GM20431 (cell line): ENCODE measurements at regions not wholly inside any gene's neighbourhood (a gene's known extent, or its start where the extent isn't known, plus 50 kb on each side); places are given as distances from the start of the nearest gene placed in this dataset.

Experiments
- in situ Hi-C: fragments of 300-500 bp; cut with MseI, MboI; formaldehyde crosslinking; loops from one replicate; pipeline ENCODE4 v1.15.0; 2020; ENCODE audit warnings: low sequenced_read_pairs; ENCODE audit not compliant: unreplicated experiment

DNA sequence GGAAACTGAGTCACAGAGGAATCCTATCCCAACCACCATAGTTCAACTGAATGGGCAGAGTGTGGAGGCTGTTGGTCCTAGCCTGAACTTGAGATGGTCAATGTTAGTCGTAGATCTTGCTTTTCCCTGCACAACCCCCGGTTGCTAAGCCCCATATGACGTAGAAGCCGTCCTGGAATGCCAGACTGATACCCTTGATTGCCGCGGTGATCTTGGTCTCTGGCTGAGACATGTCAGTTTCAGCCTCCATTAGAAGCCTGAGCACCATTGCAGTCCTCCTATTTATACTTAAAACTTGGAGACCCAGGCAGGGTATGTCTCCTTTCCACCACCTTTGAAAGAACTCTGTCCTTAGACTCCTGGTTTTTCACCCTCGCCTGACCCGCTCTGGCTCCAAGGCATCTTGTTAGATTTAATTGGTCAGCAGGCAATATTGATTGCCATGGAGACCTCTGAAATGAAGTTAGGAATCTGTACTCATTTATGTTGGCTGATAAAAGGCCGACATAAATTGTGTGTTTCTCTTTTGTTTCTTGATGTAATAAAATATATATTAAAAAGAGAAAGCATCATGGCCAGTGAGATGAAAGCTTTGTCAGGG lies 53.4 kb downstream of the RPLP1 start:
- in situ Hi-C loops: no loop called here

DNA sequence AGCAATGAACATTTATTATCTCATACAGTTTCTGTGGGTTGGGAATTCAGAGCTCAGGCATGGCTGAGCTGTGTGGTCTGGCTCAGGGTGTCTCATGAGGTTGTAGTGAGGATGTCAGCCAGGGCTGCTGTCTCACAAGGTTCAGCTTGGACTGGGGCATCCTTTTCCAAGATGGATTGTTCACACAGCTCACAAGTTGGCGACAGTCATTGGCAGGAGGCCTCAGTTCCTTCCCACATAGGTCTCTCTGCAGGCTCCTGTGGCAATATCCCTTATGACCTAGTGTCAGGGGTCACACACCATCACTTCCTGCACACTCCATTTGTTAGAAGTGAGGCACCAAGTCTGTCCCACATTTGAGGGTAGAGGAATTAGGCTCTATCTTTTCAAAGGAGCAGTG lies 56.0 kb downstream of the RPLP1 start:
- in situ Hi-C loops: no loop called here

DNA sequence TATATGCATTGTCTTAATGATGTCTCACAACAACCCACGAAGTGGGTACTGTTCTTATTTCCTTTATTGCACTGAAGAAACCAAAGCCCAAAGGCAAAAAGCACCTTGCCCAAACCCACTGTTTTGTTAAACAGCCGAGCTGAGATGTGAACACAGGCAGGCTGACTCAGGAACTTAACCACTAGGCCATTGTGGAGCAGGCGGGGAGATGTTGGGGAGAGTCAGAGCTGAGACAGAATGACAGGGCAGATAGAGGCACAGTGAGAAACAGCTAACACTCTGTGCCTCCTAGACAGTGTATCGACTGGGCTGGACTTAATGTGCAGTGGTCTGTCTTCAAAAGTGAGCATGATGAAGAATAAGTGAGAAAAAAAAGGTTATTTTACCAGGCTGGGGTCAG lies 56.5 kb downstream of the RPLP1 start:
- in situ Hi-C loops: no loop called here

DNA sequence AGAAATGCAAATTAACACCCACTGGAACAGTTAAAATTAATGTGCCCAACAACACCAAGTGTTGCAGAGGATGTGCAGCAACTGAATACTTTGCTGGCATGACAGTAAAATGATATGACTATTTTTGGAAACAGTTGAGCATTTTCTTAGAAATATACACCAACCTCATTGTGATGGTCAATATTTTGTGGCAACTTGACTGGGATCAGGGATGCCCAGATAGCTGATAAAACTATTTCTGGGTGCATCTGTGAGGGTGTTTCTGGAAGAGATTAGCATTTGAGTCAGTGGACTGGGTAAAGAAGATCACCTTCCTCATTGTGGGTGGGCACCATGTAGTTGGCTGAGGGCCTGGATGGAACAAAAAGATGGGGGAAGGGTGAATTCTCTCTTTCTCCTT lies 57.9 kb downstream of the RPLP1 start:
- in situ Hi-C loops: no loop called here

DNA sequence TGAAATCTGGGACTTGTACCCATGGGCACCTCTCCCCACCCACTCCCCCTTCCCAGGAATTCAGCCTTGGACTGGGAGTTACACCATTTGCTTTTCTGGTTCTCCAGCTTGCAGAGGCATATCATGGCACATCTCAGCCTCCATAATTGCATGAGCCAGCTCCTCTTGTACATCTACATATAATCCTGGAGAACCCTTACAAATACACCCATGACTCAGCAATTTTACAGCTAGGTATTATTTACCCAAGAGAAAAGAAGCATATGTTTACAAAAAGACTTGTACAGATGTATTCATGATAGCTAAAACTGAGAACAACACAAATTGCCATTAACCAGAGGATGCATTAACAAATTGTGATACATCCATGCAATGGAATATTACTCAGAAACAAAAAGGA lies 58.4 kb downstream of the RPLP1 start:
- in situ Hi-C loops: no loop called here

DNA sequence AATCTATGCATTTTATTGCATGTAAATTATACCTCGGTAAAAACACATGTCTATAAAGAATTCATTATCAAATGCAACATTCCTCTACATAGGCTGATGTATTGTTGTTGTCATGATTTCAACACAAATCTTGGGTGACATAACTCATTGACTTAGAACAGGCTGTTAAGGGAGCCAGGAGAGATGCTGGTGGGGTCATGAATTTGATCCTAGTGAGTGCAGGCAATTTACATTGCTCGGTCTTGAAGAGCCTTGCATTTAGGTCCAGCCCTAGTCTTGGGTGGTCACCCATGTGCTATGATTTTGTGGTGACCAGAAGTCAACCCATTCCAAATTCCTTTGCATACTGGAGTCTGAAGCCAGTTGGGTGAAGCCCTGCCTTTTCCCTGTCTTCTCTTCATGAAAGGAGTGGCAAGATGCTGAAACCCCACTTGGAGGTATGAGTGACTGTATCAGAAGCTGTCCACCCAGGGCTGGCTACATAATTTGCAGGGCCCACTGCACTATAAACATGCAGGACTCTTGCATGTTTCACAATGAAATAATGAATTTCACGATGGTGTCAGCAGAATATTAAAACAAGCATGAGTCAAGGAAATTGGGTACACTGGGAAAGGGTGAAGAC lies 59.2 kb downstream of the RPLP1 start:
- in situ Hi-C loops: no loop called here

DNA sequence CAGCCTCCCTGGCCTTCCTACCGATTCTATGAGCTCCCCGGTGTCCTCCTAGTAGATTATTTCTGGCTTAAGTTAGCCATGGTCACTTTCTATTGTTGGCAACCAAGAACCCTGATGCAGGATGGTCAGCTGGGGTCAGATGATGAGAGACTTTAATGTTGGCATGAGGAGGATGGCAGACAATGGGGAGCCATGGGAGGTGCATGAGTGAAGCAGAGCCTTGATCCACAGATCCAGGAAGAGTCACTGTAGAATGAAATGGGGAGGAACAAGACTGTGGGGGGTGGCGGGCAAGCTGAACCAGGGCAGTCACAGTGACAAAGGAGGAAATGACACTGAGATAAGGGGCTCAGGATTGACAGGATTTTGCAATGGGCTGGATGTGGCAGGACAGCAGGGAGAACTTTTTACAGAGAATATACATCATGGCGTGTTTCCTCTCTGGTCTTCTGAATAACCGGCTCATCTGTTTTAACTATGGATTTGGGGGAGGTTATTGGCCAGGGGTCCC lies 60.9 kb downstream of the RPLP1 start:
- in situ Hi-C loops: no loop called here

DNA sequence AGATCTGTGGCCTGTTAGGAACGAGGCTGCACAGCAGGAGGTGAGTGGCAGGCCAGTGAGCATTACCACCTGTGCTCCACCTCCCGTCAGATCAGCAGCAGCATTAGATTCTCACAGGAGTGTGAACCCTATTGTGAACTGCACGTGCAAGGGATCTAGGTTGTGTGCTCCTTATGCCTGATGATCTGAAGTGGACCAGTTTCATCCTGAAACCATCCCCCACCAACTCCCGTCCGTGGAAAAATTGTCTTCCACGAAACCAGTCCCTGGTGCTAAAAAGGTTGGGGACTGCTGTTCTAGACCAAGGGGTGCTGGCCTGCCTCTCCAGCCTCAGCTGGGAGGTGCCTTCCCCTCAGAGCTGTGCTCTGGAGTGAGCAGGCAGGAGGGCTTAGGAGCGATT lies 61.4 kb downstream of the RPLP1 start:
- in situ Hi-C loops: no loop called here

DNA sequence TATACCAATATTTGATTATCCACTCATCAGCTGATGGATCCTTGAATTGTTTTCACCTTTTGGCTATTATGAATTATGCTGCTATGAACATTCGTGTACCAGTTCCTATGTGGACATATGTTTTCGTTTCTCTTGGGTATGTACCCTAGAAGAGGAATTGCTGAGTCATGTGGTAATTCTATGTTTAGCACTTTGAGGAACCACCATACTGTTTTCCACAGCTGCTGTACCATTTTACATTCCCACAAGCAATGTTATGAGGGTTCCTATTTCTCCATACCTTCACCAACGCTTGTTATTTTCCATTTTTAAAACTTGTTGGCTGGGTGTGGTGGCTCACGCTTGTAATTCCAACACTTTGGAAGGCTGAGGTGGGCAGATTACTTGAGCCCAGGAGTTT lies 62.9 kb downstream of the RPLP1 start:
- in situ Hi-C loops: no loop called here

DNA sequence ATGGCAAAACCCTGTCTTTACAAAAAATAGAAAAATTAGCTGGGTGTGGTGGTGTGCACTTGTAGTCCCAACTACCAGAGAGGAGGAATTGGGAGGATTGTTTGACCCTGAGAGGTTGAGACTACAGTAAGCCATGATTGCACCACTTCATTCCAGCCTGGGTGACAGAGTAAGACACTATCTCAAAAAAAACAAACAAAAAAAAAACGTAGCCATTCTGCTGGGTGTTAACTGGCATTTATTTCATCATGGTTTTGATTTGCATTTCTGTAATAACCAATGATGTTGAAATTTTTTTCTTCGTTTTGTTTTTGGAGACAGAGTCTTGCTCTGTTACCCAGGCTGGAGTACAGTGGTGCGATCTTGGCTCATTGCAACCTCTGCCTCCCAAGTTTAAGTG lies 63.3 kb downstream of the RPLP1 start:
- in situ Hi-C loops: no loop called here

DNA sequence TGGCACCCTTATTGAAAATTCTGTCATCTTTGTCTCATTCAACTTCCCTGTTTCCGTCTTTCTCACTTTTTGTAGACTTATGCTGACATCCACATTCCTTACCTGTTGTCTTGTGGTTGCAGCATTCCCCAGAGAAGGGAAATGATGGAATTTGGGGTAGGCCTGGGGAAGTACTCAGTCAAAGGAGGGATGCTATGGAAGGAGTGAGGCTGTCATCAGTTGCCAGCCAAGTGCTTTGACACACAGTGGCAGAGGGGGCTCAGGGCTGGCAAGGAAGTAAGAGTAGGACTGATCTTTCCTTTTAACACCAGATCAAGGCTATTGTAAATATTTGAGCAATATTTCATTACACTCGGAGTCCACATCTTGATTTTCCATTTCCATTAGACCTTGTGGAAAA lies 64.4 kb downstream of the RPLP1 start:
- in situ Hi-C loops: no loop called here

DNA sequence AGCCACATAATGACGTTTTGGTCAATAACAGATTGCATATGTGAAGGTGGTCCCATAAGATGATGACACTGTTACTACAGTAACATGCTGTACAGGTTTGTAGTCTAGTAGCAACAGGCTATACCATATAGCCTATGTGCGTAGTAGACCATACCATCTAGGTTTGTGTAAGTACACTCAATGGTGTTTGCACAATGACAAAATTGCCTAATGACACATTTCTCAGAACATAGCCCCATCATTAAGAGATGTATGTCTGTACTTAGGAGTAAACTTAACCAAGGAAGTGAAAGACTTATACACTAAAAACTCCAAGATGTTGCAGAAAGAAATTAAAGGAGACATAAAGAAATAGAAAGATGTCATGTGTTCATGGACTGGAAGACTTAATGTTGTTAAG lies 66.2 kb downstream of the RPLP1 start:
- in situ Hi-C loops: no loop called here

DNA sequence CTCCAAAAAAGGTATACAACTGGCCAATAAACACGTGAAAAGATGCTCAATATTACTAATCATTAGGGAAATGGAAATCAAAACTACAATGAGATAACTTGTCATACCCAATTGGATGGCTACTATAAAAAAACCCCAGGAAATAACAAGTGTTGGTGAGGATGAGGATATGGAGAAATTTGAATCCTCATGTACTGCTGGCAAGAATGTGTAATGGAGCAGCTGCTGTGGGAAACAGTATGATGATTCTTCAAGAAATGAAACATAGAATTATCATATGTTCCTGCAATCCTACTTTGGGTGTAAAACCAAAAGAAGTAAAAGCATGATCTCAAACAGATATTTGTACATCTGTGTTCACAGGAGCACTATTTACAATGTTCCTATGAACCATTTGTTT lies 67.4 kb downstream of the RPLP1 start:
- in situ Hi-C loops: no loop called here

DNA sequence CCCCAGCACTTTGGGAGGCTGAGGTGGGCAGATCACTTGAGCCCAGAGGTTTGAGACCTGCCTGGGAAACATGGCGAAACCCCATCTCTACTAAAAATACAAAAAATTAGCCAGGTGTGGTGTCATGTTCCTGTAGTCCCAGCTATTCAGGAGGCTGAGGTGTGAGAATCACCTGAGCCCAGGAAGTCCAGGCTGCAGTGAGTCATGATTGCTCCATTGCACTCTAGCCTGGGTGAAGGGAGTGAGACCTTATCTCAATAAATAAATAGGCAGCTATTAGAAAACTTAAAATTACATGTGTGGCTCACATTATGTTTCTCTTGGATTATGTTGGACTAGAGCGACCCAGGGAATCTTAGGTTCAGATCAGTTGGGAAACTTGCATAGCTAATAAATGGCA lies 69.7 kb downstream of the RPLP1 start:
- in situ Hi-C loops: no loop called here

DNA sequence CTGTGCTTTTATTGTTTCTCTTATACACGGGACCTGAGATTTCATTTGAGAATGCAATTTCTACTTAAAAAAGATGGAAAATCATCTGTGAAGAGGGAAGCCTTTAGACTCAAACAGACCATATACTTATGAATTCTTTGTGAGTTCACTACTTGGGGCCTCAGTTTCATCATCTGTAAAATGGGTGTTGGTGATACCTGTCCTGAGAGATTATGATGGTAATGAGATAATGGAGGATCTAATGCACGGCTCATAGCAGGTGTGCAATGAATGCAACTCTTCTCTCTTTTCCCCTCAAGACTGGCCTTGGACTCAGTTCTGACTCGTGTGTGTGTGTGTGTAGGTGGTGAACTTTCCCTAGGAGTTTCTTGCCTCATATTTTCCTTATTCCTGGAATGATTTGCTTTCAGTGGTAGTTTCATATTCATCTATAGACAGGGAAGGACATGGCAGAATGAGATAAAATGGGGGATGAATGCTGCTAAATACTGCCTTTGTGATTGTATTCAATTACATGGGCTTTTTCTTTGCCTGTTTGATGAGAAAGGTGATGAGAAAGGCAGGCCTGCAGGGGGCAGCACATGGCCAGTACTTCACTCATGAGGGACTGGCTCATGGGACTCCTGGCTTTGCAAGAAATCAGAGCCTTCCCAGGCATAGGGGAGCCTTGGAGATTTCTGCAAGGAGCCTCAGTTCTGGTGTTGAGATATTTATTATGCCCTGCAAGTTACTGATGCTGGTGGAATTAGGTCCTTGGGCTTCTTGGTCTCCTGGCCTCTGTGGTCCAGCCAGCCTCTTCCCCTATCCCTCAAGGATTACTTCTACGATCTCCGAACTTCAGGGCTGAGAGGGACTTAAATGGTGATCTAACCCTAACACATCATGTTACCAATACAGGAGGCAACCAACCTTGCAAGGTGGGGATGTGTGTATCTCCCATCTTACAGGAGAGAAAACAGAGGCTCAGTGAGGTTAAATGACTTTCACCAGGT lies 70.7 kb downstream of the RPLP1 start:
- in situ Hi-C loops: no loop called here

DNA sequence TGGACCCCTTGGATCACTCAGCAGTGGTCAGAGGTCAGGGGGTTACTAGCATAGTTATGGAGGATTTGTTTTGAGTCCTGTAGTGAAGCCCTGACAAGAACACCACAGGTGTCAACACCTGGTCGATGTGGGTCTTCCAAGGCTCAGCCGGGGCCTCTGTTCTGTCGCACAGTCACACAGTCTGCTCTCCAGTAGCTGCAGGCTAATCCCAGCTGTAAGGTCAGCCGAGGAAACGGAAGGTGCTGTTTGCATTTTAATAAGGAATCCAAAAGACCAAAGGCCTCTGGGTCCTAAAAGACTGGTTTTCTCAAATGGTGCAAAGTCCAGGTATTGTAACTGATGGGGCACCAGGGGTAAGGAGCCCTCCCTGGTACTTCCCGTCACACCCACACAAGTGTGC lies 71.7 kb downstream of the RPLP1 start:
- in situ Hi-C loops: no loop called here

DNA sequence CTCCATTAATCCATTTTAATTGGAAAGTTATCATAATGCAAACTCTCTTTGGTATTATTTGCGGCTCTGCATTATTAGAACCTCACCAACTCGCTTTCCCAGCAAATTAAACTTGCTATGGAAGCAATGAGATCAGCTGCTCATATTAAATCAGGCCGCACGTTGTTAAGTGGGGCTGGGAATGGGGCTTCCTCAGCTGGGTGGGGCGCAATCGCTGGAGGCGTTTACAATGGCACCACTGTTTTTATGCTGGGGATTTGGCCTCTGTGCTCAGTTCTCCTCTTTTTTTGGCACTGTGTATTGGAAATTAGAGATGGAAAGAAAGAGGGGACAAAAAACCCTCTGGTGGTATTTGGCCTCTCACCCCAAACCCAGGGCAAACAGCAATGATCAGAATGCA lies 72.2 kb downstream of the RPLP1 start:
- in situ Hi-C loops: no loop called here

DNA sequence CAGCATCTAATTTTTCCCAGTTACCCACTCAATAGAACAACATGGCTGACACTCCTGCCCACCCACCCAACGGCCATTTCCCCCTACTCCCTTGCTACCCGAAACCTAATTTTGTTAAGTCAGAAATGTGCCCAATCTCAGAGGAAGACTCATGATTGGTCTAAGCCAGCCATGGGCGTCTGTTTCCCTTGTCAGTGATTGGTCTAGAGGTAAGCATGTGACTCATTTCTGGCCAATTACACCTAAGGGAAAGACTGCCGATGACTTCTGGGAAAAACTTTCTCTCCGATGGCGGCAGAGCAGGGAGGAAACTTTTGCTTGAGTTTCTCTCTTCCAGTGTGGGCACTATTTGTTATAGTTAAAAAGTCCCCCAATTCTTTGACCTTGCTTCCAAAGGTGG lies 72.9 kb downstream of the RPLP1 start:
- in situ Hi-C loops: no loop called here

DNA sequence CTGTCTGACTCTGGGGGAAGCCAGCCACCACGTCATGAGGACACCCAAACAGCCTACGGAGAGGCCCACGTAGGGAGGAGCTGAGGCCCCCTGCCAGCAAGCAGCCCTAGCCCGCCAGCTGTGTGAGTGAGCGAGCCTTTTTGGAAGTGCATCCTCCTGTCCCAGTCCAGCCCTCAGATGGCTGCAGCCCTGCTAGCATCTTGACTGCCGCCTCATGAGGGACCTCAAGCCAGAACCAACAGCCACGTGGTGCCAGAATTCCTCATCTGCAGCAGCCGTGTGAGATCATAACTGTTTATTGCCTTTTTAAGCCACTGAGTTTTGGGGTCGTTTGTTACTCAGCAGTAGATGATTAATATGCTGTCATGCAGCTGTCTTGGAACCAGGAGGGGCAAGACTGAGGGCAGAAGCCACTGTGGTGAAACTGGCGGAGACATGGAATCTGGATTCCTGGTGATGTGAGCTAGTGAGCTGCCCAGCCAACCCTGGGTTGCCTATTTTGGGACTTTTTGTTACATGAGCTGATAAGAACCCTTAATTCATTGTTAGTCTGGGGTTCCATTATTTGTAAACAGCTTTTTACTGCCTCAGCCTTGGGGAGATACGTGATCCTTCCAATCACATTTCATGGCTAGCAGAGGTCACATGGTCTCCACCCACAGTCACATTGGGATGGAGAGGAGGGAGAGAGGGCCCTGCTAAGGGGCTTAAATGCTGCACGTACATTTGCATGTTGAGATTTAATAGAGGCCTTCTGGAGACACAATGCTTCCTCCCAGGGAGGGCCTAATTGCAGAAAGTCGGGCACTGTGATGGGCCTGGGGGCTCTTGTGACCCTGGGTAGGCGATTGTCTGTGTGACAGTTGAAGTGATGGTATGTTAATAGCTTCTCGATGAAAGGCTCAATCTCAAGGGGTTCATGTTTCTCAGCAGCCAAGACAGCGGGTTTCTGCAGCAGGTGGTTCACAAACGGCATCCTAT lies 73.8 kb downstream of the RPLP1 start:
- in situ Hi-C loops: no loop called here

DNA sequence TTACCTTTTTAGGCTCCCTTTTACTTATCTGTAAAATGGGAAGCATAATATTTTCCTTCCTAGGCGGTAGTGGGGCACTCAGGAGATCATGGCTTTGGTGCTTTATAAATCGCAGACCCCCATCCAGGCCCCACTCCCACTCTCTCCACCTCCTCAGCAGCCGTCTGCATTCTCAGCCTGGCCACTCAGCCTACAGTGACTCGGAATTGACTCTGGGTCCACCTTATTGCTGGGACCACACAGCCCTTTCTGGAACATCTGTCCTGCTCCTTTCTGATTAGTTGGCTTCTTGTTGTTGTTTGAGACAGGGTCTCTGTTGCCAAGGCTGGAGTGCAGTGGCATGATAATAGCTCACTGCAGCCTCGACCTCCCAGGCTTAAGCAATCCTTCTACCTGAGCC lies 76.5 kb downstream of the RPLP1 start:
- in situ Hi-C loops: no loop called here
